NB4 (cell line): ENCODE measurements at regions not wholly inside any gene's neighbourhood (a gene's known extent, or its start where the extent isn't known, plus 50 kb on each side); places are given as distances from the start of the nearest gene placed in this dataset.

Experiments used
- POLR2A ChIP-seq: IDR thresholded peaks from 2 replicates; pipeline ENCODE4 v1.6.1; 2011; ENCODE audit warnings: mild to moderate bottlenecking; ENCODE audit not compliant: insufficient read length; ENCODE audit errors: extremely low read depth
- TF ChIP-seq, protein P1 (sequence below): IDR thresholded peaks from one replicate; pipeline ENCODE4 v1.5.1; 2012; ENCODE audit warnings: low read depth, low read length

DNA sequence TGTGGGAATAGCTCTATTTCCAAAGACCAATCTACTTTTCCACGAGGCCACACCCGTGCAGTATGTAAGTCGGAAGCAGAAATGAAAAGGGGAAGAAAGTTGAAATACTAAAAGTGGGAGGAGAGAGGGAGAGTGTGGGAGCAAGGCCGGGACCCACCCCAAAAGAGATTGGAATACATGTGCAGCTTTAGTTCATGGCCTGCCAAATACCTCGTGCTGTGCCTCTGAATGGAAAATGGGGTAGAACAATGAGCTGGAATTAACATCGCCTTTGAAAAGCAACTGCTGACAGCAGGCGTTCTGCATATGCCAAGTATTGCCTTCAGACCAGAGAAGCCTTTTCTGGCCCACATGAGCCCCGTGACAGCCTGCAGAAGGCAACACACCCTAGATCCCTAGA, 155.6 kb downstream of the CD83 start:
- no peak for TF ChIP-seq POLR2A
- TF ChIP-seq, protein P1, sequence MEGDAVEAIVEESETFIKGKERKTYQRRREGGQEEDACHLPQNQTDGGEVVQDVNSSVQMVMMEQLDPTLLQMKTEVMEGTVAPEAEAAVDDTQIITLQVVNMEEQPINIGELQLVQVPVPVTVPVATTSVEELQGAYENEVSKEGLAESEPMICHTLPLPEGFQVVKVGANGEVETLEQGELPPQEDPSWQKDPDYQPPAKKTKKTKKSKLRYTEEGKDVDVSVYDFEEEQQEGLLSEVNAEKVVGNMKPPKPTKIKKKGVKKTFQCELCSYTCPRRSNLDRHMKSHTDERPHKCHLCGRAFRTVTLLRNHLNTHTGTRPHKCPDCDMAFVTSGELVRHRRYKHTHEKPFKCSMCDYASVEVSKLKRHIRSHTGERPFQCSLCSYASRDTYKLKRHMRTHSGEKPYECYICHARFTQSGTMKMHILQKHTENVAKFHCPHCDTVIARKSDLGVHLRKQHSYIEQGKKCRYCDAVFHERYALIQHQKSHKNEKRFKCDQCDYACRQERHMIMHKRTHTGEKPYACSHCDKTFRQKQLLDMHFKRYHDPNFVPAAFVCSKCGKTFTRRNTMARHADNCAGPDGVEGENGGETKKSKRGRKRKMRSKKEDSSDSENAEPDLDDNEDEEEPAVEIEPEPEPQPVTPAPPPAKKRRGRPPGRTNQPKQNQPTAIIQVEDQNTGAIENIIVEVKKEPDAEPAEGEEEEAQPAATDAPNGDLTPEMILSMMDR, result no peak
